H9 (cell line): ENCODE measurements at regions not wholly inside any gene's neighbourhood (a gene's known extent, or its start where the extent isn't known, plus 50 kb on each side); places are given as distances from the start of the nearest gene placed in this dataset.

ENCODE experiments used
- DNase-seq: peaks from one replicate; pipeline ENCODE4 v3.0.0-alpha.2; 2017
- H2AFZ ChIP-seq: one replicate; pipeline ENCODE4 v1.6.1; 2013; ENCODE audit warnings: mild to moderate bottlenecking, low read length, control low read depth, moderate library complexity
- H2AK5ac ChIP-seq: 2 replicates; pipeline ENCODE4 v1.6.1; 2013; ENCODE audit warnings: low read length, control low read depth, mixed read lengths; ENCODE audit not compliant: insufficient read length
- H2BK120ac ChIP-seq: one replicate; pipeline ENCODE4 v1.6.1; 2013; ENCODE audit warnings: low read depth, mild to moderate bottlenecking, low read length, control low read depth, inconsistent platforms; ENCODE audit not compliant: poor library complexity, severe bottlenecking
- H2BK12ac ChIP-seq: 2 replicates; pipeline ENCODE4 v1.6.1; 2013; ENCODE audit warnings: low read length, control low read depth, mixed read lengths, low read depth; ENCODE audit not compliant: insufficient read length
- H2BK15ac ChIP-seq: 2 replicates; pipeline ENCODE4 v1.6.1; 2013; ENCODE audit warnings: low read depth, low read length, control low read depth
- H2BK20ac ChIP-seq: one replicate; pipeline ENCODE4 v1.6.1; 2013; ENCODE audit warnings: low read depth, mild to moderate bottlenecking, low read length, control low read depth, inconsistent platforms; ENCODE audit not compliant: poor library complexity, severe bottlenecking
- H2BK5ac ChIP-seq: 2 replicates; pipeline ENCODE4 v1.6.1; 2013; ENCODE audit warnings: low read length, control low read depth, mixed read lengths; ENCODE audit not compliant: insufficient read length
- H3K14ac ChIP-seq: 2 replicates; pipeline ENCODE4 v1.6.1; 2013; ENCODE audit warnings: low read length, control low read depth; ENCODE audit not compliant: insufficient read depth
- H3K18ac ChIP-seq: 2 replicates; pipeline ENCODE4 v1.6.1; 2013; ENCODE audit warnings: low read depth, mild to moderate bottlenecking, mixed read lengths, low read length, control low read depth; ENCODE audit not compliant: insufficient read length
- H3K23ac ChIP-seq: 2 replicates; pipeline ENCODE4 v1.6.1; 2013; ENCODE audit warnings: low read length, control low read depth, mixed read lengths, low read depth; ENCODE audit not compliant: insufficient read length
- H3K23me2 ChIP-seq: 2 replicates; pipeline ENCODE4 v1.6.1; 2013; ENCODE audit warnings: low read depth, mild to moderate bottlenecking, mixed read lengths, low read length, control low read depth; ENCODE audit not compliant: insufficient read length, poor library complexity, severe bottlenecking
- H3K27ac ChIP-seq: 2 replicates; pipeline ENCODE4 v1.5.1; 2013; ENCODE audit warnings: low read length, control low read depth, mixed read lengths, low read depth; ENCODE audit not compliant: insufficient read length
- H3K27me3 ChIP-seq: 2 replicates; pipeline ENCODE4 v1.6.1; 2013; ENCODE audit warnings: low read length, control low read depth, inconsistent platforms; ENCODE audit not compliant: insufficient read depth
- H3K4ac ChIP-seq: 2 replicates; pipeline ENCODE4 v1.6.1; 2013; ENCODE audit warnings: low read depth, mild to moderate bottlenecking, control low read depth, inconsistent platforms, low read length, moderate library complexity
- H3K4me1 ChIP-seq: 2 replicates; pipeline ENCODE4 v1.6.1; 2013; ENCODE audit warnings: low read length, control low read depth, inconsistent platforms; ENCODE audit not compliant: insufficient read depth
- H3K4me2 ChIP-seq: 2 replicates; pipeline ENCODE4 v1.6.1; 2013; ENCODE audit warnings: low read length, control low read depth, mixed read lengths; ENCODE audit not compliant: insufficient read length, insufficient read depth
- H3K56ac ChIP-seq: 2 replicates; pipeline ENCODE4 v1.6.1; 2013; ENCODE audit warnings: low read depth, mild to moderate bottlenecking, mixed read lengths, low read length, control low read depth; ENCODE audit not compliant: insufficient read length
- H3K79me1 ChIP-seq: 2 replicates; pipeline ENCODE4 v1.6.1; 2013; ENCODE audit warnings: low read depth, mild to moderate bottlenecking, moderate library complexity, low read length, control low read depth, inconsistent platforms; ENCODE audit not compliant: insufficient read depth, poor library complexity, severe bottlenecking
- H3K79me2 ChIP-seq: 2 replicates; pipeline ENCODE4 v1.6.1; 2013; ENCODE audit warnings: low read length, control low read depth, inconsistent platforms; ENCODE audit not compliant: insufficient read depth
- H3K9ac ChIP-seq: 2 replicates; pipeline ENCODE4 v1.6.1; 2013; ENCODE audit warnings: low read length, control low read depth, mixed read lengths; ENCODE audit not compliant: insufficient read length; ENCODE audit errors: extremely low read depth
- H3K9me3 ChIP-seq: one replicate; pipeline ENCODE4 v1.6.1; 2013; ENCODE audit warnings: low read depth, low read length, inconsistent platforms; ENCODE audit not compliant: control insufficient read depth
- H3T11ph ChIP-seq: one replicate; pipeline ENCODE4 v1.6.1; 2013; ENCODE audit warnings: mild to moderate bottlenecking, low read length, control low read depth, inconsistent platforms
- H4K20me1 ChIP-seq: one replicate; pipeline ENCODE4 v1.6.1; 2013; ENCODE audit not compliant: control insufficient read depth, insufficient read length, insufficient read depth
- H4K5ac ChIP-seq: 2 replicates; pipeline ENCODE4 v1.6.1; 2013; ENCODE audit warnings: low read depth, mild to moderate bottlenecking, mixed read lengths, low read length, control low read depth; ENCODE audit not compliant: insufficient read length
- H4K8ac ChIP-seq: replicated peaks from 2 replicates; pipeline ENCODE4 v1.6.1; 2013; ENCODE audit warnings: low read length, control low read depth, mixed read lengths, low read depth; ENCODE audit not compliant: insufficient read length
- H4K91ac ChIP-seq: 2 replicates; pipeline ENCODE4 v1.6.1; 2013; ENCODE audit warnings: low read depth, mild to moderate bottlenecking, moderate library complexity, mixed read lengths, low read length, control low read depth; ENCODE audit not compliant: insufficient read length
- H3K27ac Mint-ChIP-seq, 3 experiments: 2 replicates in 2 of 3; 3 replicates in 1 of 3; pipeline ENCODE4 v1.8.0; 2020 to 2021; ENCODE audit warnings: mixed read lengths in 3 of 3, mild to moderate bottlenecking in 1 of 3, moderate library complexity in 1 of 3
- H3K27me3 Mint-ChIP-seq: 2 replicates; pipeline ENCODE4 v1.8.0; 2021; ENCODE audit warnings: low read depth, mild to moderate bottlenecking, moderate library complexity, mixed read lengths
- H3K36me3 Mint-ChIP-seq, 3 experiments: 2 replicates in 2 of 3; 3 replicates in 1 of 3; pipeline ENCODE4 v1.8.0; 2020 to 2021; ENCODE audit warnings: low read depth in 3 of 3, mixed read lengths in 3 of 3; ENCODE audit not compliant: insufficient read depth in 1 of 3
- H3K4me1 Mint-ChIP-seq, 2 experiments: 2 replicates each; pipeline ENCODE4 v1.8.0; 2020; ENCODE audit warnings: mixed read lengths in 2 of 2
- H3K4me3 Mint-ChIP-seq, 2 experiments: 2 replicates in 1 of 2; 3 replicates in 1 of 2; pipeline ENCODE4 v1.8.0; 2020 to 2021; ENCODE audit warnings: mild to moderate bottlenecking in 2 of 2, mixed read lengths in 2 of 2, moderate library complexity in 1 of 2
- H3K9me3 Mint-ChIP-seq, 2 experiments: 2 replicates in 1 of 2; 3 replicates in 1 of 2; pipeline ENCODE4 v1.8.0; 2020; ENCODE audit warnings: mild to moderate bottlenecking in 2 of 2, mixed read lengths in 2 of 2, moderate library complexity in 1 of 2
- WGBS: extraction: QIAGEN DNeasy Blood & Tissue Kit; methylation state at CpG from one replicate; pipeline ENCODE4 v1.1.7; 2013; ENCODE audit warnings: missing lambda C conversion rate, low lambda C conversion rate, mixed read lengths; ENCODE audit not compliant: insufficient read length; ENCODE audit errors: extremely low coverage; 5-methylcytosine and 5-hydroxymethylcytosine counted together
- TF ChIP-seq, protein P1 (sequence below): fragments of 200-600 bp; sonication (generic); conservative IDR thresholded peaks from 3 replicates; pipeline ENCODE4 v1.8.0; 2021; ENCODE audit warnings: antibody characterized with exemption, mild to moderate bottlenecking

DNA sequence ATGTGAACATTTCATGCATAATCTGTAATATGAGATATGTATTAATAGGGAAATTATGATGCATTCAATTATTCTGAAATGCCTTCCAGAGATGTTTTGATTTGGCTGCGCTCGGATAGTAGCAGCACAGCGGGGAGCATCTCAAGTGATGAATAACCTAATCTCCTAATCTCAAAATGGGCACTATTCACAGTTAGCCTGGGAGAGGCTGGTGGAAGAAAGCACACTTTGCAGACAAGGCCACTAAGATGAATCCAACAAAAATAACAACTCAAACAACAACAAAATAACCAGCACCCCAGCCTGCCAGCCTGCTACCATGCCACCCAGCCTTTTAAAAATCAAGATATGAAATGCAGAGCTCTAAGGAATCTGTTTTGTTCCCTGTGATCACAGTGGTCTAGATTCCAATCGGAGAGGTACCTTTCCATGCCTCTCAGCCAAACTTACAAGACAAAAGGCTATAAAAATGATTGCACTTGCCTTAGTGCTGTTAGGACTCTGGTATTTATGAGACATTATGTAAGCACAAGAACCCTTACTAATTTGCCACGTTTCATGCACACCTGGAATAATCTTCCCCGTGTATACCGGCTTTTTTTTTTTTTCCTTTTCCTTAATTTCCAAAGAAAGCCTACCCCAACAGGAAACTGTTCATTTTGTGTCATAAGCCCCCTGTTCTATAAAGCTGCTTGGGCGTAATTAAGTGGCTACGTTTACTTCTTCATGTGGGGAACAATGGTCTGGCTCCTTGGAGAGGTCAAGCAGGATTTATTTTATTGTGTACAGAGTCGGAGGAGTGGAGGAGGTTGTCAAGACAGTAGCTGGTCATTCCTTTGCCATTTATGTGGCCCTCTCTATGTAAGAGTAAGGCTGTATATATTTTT is 526.9 kb upstream of the FANCL start:
- no peaks in the 10 kb centered on the region for H3K79me2 ChIP-seq
- H2BK15ac ChIP-seq, result no peak overlapping the region
- Mint-ChIP-seq H3K4me1 (peaks cover 24% of the 10 kb centered on the region in 2 experiments), H3K27ac (peak overlapping the region in 2 of 3 experiments; percentile 59 to 81; a peak in 3 of 7 replicates), H3K36me3 (no peaks in the 10 kb centered on the region), H3K27me3 (no peaks in the 10 kb centered on the region), H3K4me3 (no peak overlapping the region), H3K9me3 (no peaks in the 10 kb centered on the region)
- no peak overlapping the region for H3T11ph ChIP-seq
- H3K23ac ChIP-seq, result no peak overlapping the region
- no peaks in the 10 kb centered on the region; the same call in 1 of the 2 replicates for H3K4me1 ChIP-seq
- no peak overlapping the region for H2BK120ac ChIP-seq
- no peak overlapping the region for H2BK20ac ChIP-seq
- no peaks in the 10 kb centered on the region for H3K27me3 ChIP-seq
- no peaks in the 10 kb centered on the region for H3K79me1 ChIP-seq
- H2BK5ac ChIP-seq, result no peak overlapping the region
- no peak overlapping the region for H4K91ac ChIP-seq
- DNase-seq, result no peak
- no peak overlapping the region for H3K18ac ChIP-seq
- H2AFZ ChIP-seq, result no peak overlapping the region
- H3K27ac ChIP-seq, result no peak overlapping the region
- no peak overlapping the region for H4K5ac ChIP-seq
- H3K23me2 ChIP-seq, result no peaks in the 10 kb centered on the region
- H4K20me1 ChIP-seq, result no peaks in the 10 kb centered on the region
- H3K56ac ChIP-seq, result no peak overlapping the region
- H3K9me3 ChIP-seq, result no peaks in the 10 kb centered on the region
- H3K4me2 ChIP-seq, result no peak overlapping the region
- no peak overlapping the region for H2AK5ac ChIP-seq
- H4K8ac ChIP-seq, result no peak overlapping the region
- TF ChIP-seq, protein P1, sequence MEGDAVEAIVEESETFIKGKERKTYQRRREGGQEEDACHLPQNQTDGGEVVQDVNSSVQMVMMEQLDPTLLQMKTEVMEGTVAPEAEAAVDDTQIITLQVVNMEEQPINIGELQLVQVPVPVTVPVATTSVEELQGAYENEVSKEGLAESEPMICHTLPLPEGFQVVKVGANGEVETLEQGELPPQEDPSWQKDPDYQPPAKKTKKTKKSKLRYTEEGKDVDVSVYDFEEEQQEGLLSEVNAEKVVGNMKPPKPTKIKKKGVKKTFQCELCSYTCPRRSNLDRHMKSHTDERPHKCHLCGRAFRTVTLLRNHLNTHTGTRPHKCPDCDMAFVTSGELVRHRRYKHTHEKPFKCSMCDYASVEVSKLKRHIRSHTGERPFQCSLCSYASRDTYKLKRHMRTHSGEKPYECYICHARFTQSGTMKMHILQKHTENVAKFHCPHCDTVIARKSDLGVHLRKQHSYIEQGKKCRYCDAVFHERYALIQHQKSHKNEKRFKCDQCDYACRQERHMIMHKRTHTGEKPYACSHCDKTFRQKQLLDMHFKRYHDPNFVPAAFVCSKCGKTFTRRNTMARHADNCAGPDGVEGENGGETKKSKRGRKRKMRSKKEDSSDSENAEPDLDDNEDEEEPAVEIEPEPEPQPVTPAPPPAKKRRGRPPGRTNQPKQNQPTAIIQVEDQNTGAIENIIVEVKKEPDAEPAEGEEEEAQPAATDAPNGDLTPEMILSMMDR, result no peak
- H2BK12ac ChIP-seq, result no peak overlapping the region
- H3K9ac ChIP-seq, result no peak overlapping the region
- no peak overlapping the region for H3K14ac ChIP-seq
- no peak overlapping the region for H3K4ac ChIP-seq
- WGBS, result no CpG with 5 or more reads among the region's 10 CpGs
